Keratinocyte (primary cell): ENCODE measurements at regions not wholly inside any gene's neighbourhood (a gene's known extent, or its start where the extent isn't known, plus 50 kb on each side); places are given as distances from the start of the nearest gene placed in this dataset.

Experiments used
- DNase-seq: peaks from one replicate; pipeline ENCODE4 v3.0.0-alpha.2; 2011; ENCODE audit warnings: low read depth, missing footprints, low spot score
- FAIRE-seq: peaks from 2 replicates; lab custom pipeline; 2011; peaks lifted over from hg19 to GRCh38; lab: Jason Lieb, UNC
- H2AFZ ChIP-seq: 2 replicates; pipeline ENCODE4 v1.6.0; 2012; ENCODE audit warnings: low read length, control low read depth, inconsistent platforms; ENCODE audit not compliant: control insufficient read depth
- H3K27ac ChIP-seq: 2 replicates; pipeline ENCODE4 v1.5.1; 2011; ENCODE audit warnings: low read length; ENCODE audit not compliant: control insufficient read depth, insufficient read depth
- H3K27me3 ChIP-seq: 3 replicates; pipeline ENCODE4 v1.6.0; 2011; ENCODE audit warnings: low read length; ENCODE audit not compliant: control insufficient read depth, insufficient read depth; ENCODE audit errors: extremely low read depth
- H3K36me3 ChIP-seq, 2 experiments: 2 replicates in 1 of 2; 3 replicates in 1 of 2; pipeline ENCODE4 v1.5.1; 2011; ENCODE audit warnings: low read length in 2 of 2, mild to moderate bottlenecking in 1 of 2; ENCODE audit not compliant: control insufficient read depth in 2 of 2, insufficient read depth in 2 of 2; ENCODE audit errors: extremely low read depth in 1 of 2
- H3K4me1 ChIP-seq: 3 replicates; pipeline ENCODE4 v1.5.1; 2011; ENCODE audit warnings: low read length; ENCODE audit not compliant: control insufficient read depth, insufficient read depth; ENCODE audit errors: extremely low read depth
- H3K4me2 ChIP-seq: 3 replicates; pipeline ENCODE4 v1.6.0; 2011; ENCODE audit warnings: low read depth, low read length; ENCODE audit not compliant: control insufficient read depth, insufficient read depth; ENCODE audit errors: extremely low read depth
- H3K4me3 ChIP-seq, 3 experiments: fragments of 200-600 bp in 1 of 3; sonication (generic) in 1 of 3; 2 replicates in 2 of 3; 3 replicates in 1 of 3; pipeline ENCODE4 v1.5.1; 2011 to 2016; ENCODE audit warnings: low read length in 3 of 3, mild to moderate bottlenecking in 3 of 3, control low read depth in 2 of 3, inconsistent platforms in 1 of 3, low read depth in 1 of 3, mixed read lengths in 1 of 3, mixed run types in 1 of 3, moderate library complexity in 1 of 3; ENCODE audit not compliant: control insufficient read depth in 2 of 3, insufficient read depth in 2 of 3; ENCODE audit errors: extremely low read depth in 1 of 3
- H3K79me2 ChIP-seq: 2 replicates; pipeline ENCODE4 v1.6.0; 2012; ENCODE audit warnings: low read length; ENCODE audit not compliant: control insufficient read depth, insufficient read depth
- H3K9ac ChIP-seq: 3 replicates; pipeline ENCODE4 v1.6.0; 2011; ENCODE audit warnings: low read length; ENCODE audit not compliant: control insufficient read depth, insufficient read depth; ENCODE audit errors: extremely low read depth
- H3K9me1 ChIP-seq: 3 replicates; pipeline ENCODE4 v1.6.0; 2011; ENCODE audit warnings: low read length; ENCODE audit not compliant: control insufficient read depth, insufficient read depth; ENCODE audit errors: extremely low read depth
- H3K9me3 ChIP-seq: 2 replicates; pipeline ENCODE4 v1.5.1; 2012; ENCODE audit warnings: low read depth, low read length; ENCODE audit not compliant: control insufficient read depth
- H4K20me1 ChIP-seq: 3 replicates; pipeline ENCODE4 v1.6.0; 2011; ENCODE audit warnings: low read length; ENCODE audit not compliant: control insufficient read depth, insufficient read depth; ENCODE audit errors: extremely low read depth
- EZH2 ChIP-seq: IDR thresholded peaks from one replicate; pipeline ENCODE4 v1.6.1; 2012; ENCODE audit warnings: inconsistent platforms, mild to moderate bottlenecking, low read length, moderate library complexity
- dilution Hi-C: fragments of 300-500 bp; cut with MboI; formaldehyde crosslinking; loops from one replicate; pipeline ENCODE4 v1.7.0; 2020; ENCODE audit warnings: low sequenced_read_pairs; ENCODE audit not compliant: extremely low pct_ligation_motif_present
- TF ChIP-seq, protein P1 (sequence below), 3 experiments: IDR thresholded peaks in 1 of 3; conservative IDR thresholded peaks in 1 of 3; optimal IDR thresholded peaks in 1 of 3; 2 replicates in 2 of 3; 3 replicates in 1 of 3; pipeline versions ENCODE3 to v1.5.1; 2011; ENCODE audit warnings: low read length in 3 of 3, mild to moderate bottlenecking in 3 of 3, moderate library complexity in 2 of 3, control low read depth in 1 of 3, inconsistent platforms in 1 of 3; ENCODE audit not compliant: insufficient read depth in 2 of 3; ENCODE audit errors: extremely low read depth in 1 of 3

DNA sequence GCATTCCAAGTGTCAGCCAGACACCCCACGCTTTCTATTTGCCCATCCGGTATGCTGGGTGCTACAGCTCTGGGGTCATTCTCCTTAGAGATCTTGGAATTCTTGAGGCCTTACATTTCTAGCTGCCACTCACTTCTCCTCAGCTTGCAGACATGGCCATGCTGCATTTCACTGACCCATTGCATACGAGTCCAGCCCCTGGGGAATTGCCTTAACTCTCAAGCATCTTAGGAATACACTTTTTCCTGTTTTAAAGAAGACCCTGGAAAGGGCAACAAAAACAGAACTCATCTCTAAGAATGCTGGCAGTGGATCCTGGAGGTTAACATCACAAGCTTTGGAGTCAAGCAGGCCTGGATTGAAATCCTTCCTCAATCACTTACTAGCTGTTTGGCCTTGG, 122.0 kb upstream of the LNX1 start:
- no peak for DNase-seq
- TF ChIP-seq, protein P1, sequence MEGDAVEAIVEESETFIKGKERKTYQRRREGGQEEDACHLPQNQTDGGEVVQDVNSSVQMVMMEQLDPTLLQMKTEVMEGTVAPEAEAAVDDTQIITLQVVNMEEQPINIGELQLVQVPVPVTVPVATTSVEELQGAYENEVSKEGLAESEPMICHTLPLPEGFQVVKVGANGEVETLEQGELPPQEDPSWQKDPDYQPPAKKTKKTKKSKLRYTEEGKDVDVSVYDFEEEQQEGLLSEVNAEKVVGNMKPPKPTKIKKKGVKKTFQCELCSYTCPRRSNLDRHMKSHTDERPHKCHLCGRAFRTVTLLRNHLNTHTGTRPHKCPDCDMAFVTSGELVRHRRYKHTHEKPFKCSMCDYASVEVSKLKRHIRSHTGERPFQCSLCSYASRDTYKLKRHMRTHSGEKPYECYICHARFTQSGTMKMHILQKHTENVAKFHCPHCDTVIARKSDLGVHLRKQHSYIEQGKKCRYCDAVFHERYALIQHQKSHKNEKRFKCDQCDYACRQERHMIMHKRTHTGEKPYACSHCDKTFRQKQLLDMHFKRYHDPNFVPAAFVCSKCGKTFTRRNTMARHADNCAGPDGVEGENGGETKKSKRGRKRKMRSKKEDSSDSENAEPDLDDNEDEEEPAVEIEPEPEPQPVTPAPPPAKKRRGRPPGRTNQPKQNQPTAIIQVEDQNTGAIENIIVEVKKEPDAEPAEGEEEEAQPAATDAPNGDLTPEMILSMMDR (optimal IDR thresholded peaks at IDR 0.05 in 1 of 3, IDR thresholded peaks at IDR 0.05 in 1 of 3, conservative IDR thresholded peaks at IDR 0.05 in 1 of 3; ENCODE audit: extremely low read depth in 1 of 3, insufficient read depth in 2 of 3, low read length in 3 of 3), result no peak
- no peak for TF ChIP-seq EZH2
- Histone ChIP-seq H3K9ac (no peak overlapping the region), H3K4me3 (no peak overlapping the region), H3K36me3 (no peaks in the 10 kb centered on the region), H2AFZ (no peak overlapping the region), H3K9me3 (no peaks in the 10 kb centered on the region), H3K4me1 (no peaks in the 10 kb centered on the region), H3K27ac (no peak overlapping the region), H3K9me1 (no peaks in the 10 kb centered on the region), H4K20me1 (no peaks in the 10 kb centered on the region), H3K4me2 (no peak overlapping the region), H3K27me3 (no peaks in the 10 kb centered on the region), H3K79me2 (no peaks in the 10 kb centered on the region)
- dilution Hi-C loops, result no loop called here
- FAIRE-seq, result no peak

DNA sequence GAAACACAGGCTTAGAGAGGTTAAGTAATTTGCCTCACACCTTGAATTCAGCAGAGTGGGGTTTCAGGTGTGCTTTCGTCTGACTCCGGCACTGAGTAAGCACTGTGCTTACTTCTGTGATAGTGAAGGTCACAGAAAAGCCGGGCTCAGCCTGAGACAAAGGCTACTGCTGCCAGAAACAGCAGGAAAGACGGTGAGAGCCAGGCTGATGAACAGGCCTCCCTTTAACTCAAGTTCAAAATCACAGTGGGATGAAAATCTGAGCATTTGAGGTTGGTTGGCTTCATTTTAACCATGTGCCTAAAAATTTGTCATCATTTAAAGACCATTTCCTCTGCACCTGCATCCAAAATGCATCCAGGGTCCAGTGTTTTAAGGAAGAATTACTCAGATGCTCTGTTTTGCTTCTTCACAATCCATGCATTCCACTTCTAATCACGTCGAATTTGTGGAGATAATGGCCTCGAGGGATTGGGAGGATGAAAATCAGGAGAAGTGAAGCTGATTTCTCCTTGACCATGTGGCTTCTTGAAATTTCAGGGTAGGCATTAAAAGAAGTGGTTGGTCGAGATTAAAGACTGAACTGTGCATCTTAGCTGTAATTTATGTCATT, 121.2 kb upstream of the LNX1 start:
- Histone ChIP-seq H3K9me3 (no peaks in the 10 kb centered on the region), H2AFZ (no peak overlapping the region), H4K20me1 (no peaks in the 10 kb centered on the region), H3K9ac (no peak overlapping the region), H3K36me3 (no peaks in the 10 kb centered on the region), H3K27ac (no peak overlapping the region), H3K4me1 (no peaks in the 10 kb centered on the region), H3K79me2 (no peaks in the 10 kb centered on the region), H3K4me3 (no peak overlapping the region), H3K27me3 (no peaks in the 10 kb centered on the region), H3K9me1 (no peaks in the 10 kb centered on the region), H3K4me2 (no peak overlapping the region)
- DNase-seq (no peak), FAIRE-seq (no peak)
- TF ChIP-seq EZH2, result no peak
- TF ChIP-seq, protein P1 (optimal IDR thresholded peaks at IDR 0.05 in 1 of 3, IDR thresholded peaks at IDR 0.05 in 1 of 3, conservative IDR thresholded peaks at IDR 0.05 in 1 of 3; ENCODE audit: extremely low read depth in 1 of 3, insufficient read depth in 2 of 3, low read length in 3 of 3), result no peak
- dilution Hi-C loops, result no loop called here
